ENCODE measurements at regions not wholly inside any gene's neighbourhood (a gene's known extent, or its start where the extent isn't known, plus 50 kb on each side); places are given as distances from the start of the nearest gene placed in this dataset.

GRCh38 chr15:57854531-57854930, 148.0 kb downstream of the POLR2M start:
- TF ChIP-seq CTCF (conservative IDR thresholded peaks at IDR 0.05 in 1 of 2, IDR thresholded peaks at IDR 0.05 in 1 of 2; ENCODE audit: low read depth in 1 of 2, low read length in 2 of 2): no peak
- no peak for TF ChIP-seq EZH2 (IDR thresholded peaks at IDR 0.05; ENCODE audit: low read length, missing control alignments)
